ENCODE measurements at regions not wholly inside any gene's neighbourhood (a gene's known extent, or its start where the extent isn't known, plus 50 kb on each side); places are given as distances from the start of the nearest gene placed in this dataset.

DNA sequence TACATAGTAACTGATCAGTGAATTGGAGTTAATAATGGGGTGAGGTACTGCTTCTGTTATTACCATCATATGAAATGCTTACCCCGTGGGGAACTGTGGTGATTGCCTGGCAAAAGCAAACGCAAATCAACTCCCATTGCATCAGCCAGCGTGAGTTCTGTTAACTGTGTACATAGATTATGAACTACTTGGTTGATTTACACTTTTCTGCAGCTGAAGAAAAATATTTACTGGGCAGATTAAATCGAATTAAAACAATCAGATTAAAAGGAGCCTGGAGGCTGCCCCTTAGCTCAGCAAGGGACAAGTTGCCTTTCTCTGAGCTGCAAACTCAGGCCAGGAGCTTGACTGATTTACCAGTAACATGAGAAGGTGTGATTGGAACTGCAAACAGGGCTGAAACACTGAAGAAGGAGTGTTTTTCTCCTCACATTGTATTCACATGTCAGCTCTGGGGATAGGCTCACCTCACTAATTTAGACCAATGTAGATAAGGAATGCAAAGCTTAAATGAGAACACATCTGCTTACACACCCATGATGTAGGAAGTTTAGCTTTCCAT is 220.1 kb downstream of the OSR1 start:
- DNase-seq (ENCODE audit: low read depth), result no peak
- TF ChIP-seq, protein P1, sequence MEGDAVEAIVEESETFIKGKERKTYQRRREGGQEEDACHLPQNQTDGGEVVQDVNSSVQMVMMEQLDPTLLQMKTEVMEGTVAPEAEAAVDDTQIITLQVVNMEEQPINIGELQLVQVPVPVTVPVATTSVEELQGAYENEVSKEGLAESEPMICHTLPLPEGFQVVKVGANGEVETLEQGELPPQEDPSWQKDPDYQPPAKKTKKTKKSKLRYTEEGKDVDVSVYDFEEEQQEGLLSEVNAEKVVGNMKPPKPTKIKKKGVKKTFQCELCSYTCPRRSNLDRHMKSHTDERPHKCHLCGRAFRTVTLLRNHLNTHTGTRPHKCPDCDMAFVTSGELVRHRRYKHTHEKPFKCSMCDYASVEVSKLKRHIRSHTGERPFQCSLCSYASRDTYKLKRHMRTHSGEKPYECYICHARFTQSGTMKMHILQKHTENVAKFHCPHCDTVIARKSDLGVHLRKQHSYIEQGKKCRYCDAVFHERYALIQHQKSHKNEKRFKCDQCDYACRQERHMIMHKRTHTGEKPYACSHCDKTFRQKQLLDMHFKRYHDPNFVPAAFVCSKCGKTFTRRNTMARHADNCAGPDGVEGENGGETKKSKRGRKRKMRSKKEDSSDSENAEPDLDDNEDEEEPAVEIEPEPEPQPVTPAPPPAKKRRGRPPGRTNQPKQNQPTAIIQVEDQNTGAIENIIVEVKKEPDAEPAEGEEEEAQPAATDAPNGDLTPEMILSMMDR (IDR thresholded peaks at IDR 0.05; ENCODE audit: control insufficient read depth, extremely low read depth, insufficient read depth), result no peak
- H3K4me3 ChIP-seq (ENCODE audit: low read depth, low read length), result no peak overlapping the region

DNA sequence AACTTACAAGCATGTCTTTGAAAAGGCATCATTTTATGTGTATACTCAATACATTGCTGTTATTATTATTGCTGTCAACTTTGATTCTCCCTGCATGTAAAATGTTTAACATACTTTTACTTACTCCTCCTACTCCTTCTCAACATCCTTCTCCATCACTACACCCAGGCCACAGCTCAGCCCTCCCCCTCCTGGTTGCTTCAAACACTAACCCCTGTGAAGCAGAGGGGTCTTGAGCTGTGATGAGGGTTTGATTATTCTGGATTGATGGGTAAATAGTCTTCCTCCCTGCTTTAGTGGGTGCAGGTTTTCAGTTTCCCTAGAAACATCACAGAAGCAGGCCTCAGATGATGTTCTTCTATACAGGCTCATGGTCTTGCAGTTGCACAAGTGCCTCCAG is 221.0 kb downstream of the OSR1 start:
- no peak for DNase-seq (ENCODE audit: low read depth)
- no peak overlapping the region for H3K4me3 ChIP-seq (ENCODE audit: low read depth, low read length)
- TF ChIP-seq, protein P1 (IDR thresholded peaks at IDR 0.05; ENCODE audit: control insufficient read depth, extremely low read depth, insufficient read depth), result no peak

DNA sequence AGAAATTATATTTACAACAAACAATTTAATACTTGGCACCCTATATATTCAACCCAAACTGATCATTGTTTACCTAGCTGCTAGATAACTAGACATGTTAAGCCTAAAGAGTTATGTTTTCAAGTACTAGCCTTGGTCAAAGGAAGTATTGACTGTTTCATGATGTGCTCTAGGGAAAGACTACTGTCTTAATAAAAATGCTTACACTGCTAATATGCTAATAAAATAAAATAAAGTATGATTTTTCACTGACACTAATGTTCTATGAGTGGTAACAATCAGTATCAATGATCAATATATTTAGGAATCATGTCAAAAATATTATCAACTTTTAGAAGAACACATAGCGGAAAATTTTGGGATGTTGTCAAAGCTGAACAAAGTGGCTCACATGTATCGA is 225.5 kb downstream of the OSR1 start:
- TF ChIP-seq, protein P1 (IDR thresholded peaks at IDR 0.05; ENCODE audit: control insufficient read depth, extremely low read depth, insufficient read depth), result no peak
- DNase-seq (ENCODE audit: low read depth), result no peak
- H3K4me3 ChIP-seq (ENCODE audit: low read depth, low read length), result no peak overlapping the region

DNA sequence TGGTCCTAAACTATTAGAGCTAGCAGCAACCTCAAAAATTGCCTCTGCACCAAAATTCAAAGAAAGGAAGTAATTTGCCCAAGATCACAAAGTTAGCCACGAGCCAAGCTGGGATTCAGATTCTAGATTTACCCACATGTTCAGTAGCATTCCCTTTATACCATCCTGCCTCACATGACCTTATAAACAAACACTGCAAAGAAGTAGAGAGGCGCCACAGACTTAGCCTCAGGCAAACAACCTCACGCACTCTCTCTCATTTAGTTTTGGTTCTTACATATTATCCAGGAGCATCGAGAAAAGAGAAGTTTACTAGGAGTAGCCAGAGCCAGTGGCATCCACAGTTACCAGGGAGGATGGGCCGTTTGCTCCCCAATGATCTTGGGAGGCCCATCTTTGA is 226.6 kb downstream of the OSR1 start:
- no peak overlapping the region for H3K4me3 ChIP-seq (ENCODE audit: low read depth, low read length)
- TF ChIP-seq, protein P1 (IDR thresholded peaks at IDR 0.05; ENCODE audit: control insufficient read depth, extremely low read depth, insufficient read depth), result no peak
- DNase-seq (ENCODE audit: low read depth), result no peak

- no peak overlapping the region for H3K4me3 ChIP-seq (ENCODE audit: low read depth, low read length)
- TF ChIP-seq, protein P1 (IDR thresholded peaks at IDR 0.05; ENCODE audit: control insufficient read depth, extremely low read depth, insufficient read depth), result no peak
- DNase-seq (ENCODE audit: low read depth), result no peak
Observed at GRCh38 chr2:19128148-19128547, 230.3 kb downstream of the OSR1 start.

DNA sequence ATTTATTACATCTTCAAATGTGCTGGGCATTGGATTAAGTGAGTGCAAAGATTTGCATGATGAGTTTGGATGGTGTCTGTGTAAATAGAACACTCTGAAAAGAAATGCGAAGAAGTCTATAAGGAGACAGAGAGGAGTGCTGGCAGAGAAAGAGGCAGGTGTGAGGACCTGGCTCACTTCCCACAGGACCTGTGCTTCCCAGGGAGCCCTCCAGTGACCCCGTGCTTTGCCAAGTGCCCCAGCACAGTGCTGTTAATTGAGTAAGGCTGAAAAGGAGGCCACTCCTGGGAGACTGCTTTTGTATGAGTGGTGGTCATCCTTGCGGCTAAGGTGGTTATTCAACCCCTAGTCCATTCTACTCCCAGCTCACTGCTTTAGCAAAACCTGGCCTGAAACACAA is 230.8 kb downstream of the OSR1 start:
- TF ChIP-seq, protein P1 (IDR thresholded peaks at IDR 0.05; ENCODE audit: control insufficient read depth, extremely low read depth, insufficient read depth), result no peak
- no peak for DNase-seq (ENCODE audit: low read depth)
- no peak overlapping the region for H3K4me3 ChIP-seq (ENCODE audit: low read depth, low read length)
